Immature natural killer cell (primary cell): ENCODE measurements at regions not wholly inside any gene's neighbourhood (a gene's known extent, or its start where the extent isn't known, plus 50 kb on each side); places are given as distances from the start of the nearest gene placed in this dataset.
"Not testable (repeated sequence)": the region's sequence is repeated elsewhere in the genome, so short reads cannot be mapped to it uniquely, and the experiment has no call there.

Source experiments
- DNase-seq, 3 donors: peaks; one replicate each; pipeline ENCODE4 v3.0.0; 2022; ENCODE audit warnings: mixed read lengths in 1 of 3
- H3K27ac Mint-ChIP-seq, 6 donors: one replicate each; pipeline ENCODE4 v1.8.0; 2020; ENCODE audit warnings: mixed read lengths in 6 of 6, mild to moderate bottlenecking in 5 of 6, inconsistent platforms in 4 of 6, moderate library complexity in 3 of 6
- H3K27me3 Mint-ChIP-seq, 3 donors: one replicate each; pipeline ENCODE4 v1.8.0; 2020 to 2021; ENCODE audit warnings: low read depth in 3 of 3, mild to moderate bottlenecking in 3 of 3, mixed read lengths in 3 of 3, moderate library complexity in 3 of 3, inconsistent platforms in 1 of 3
- H3K36me3 Mint-ChIP-seq, 3 donors: one replicate each; pipeline ENCODE4 v1.8.0; 2020; ENCODE audit warnings: mixed read lengths in 3 of 3, inconsistent platforms in 2 of 3, mild to moderate bottlenecking in 2 of 3
- H3K4me1 Mint-ChIP-seq, 2 donors: one replicate each; pipeline ENCODE4 v1.8.0; 2020; ENCODE audit warnings: inconsistent platforms in 2 of 2, mild to moderate bottlenecking in 2 of 2, mixed read lengths in 2 of 2, moderate library complexity in 1 of 2
- H3K4me3 Mint-ChIP-seq, 5 donors: one replicate each; pipeline ENCODE4 v1.8.0; 2020; ENCODE audit warnings: mild to moderate bottlenecking in 5 of 5, mixed read lengths in 5 of 5, inconsistent platforms in 3 of 5, moderate library complexity in 3 of 5
- H3K9me3 Mint-ChIP-seq, 6 donors: one replicate each; pipeline ENCODE4 v1.8.0; 2020; ENCODE audit warnings: mild to moderate bottlenecking in 6 of 6, mixed read lengths in 6 of 6, inconsistent platforms in 4 of 6, moderate library complexity in 3 of 6

DNA sequence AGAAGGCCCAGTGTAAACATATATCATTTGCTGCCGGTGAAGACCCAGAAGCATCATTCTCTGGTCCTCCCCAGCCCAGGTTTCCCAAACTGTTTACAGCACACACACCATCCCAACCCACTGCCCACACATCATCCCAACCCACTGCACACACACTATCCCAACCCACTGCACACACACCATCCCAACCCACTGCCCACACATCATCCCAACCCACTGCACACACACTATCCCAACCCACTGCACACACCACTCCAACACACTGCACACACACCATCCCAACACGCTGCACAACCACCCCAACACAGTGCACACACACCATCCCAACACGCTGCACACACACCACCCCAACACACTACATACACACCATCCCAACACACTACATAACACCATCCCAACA lies 608.4 kb downstream of the ACTL7B start:
- H3K27ac Mint-ChIP-seq, H3K9me3 Mint-ChIP-seq, H3K27me3 Mint-ChIP-seq, H3K4me3 Mint-ChIP-seq, DNase-seq, H3K36me3 Mint-ChIP-seq, H3K4me1 Mint-ChIP-seq: not testable (repeated sequence)

DNA sequence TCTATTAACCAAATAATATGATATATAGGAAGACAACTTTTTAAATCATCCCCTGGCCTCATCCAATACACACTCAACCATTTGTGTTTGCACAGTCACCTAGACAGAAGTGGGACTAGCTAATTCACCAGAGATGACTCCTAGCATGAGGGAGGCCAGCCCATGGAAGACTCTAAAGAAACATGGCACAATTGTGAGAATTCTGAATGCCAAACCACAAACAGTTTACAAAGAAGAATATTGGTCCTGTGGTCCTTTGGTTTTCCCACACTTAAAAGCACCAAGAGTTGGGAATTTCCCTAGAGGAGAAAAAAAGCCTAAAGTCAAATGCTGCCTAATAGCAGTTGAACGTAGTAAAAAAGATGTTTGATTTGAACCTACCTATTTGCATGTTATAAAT lies 609.9 kb downstream of the ACTL7B start:
- no peak overlapping the region for H3K27ac Mint-ChIP-seq
- H3K9me3 Mint-ChIP-seq = peaks cover 0 to 8% (median 5%) of the 10 kb centered on the region in 6 donors
- no peak for DNase-seq
- H3K27me3 Mint-ChIP-seq = no peaks in the 10 kb centered on the region
- no peaks in the 10 kb centered on the region for H3K36me3 Mint-ChIP-seq
- H3K4me1 Mint-ChIP-seq = no peaks in the 10 kb centered on the region
- no peak overlapping the region for H3K4me3 Mint-ChIP-seq

DNA sequence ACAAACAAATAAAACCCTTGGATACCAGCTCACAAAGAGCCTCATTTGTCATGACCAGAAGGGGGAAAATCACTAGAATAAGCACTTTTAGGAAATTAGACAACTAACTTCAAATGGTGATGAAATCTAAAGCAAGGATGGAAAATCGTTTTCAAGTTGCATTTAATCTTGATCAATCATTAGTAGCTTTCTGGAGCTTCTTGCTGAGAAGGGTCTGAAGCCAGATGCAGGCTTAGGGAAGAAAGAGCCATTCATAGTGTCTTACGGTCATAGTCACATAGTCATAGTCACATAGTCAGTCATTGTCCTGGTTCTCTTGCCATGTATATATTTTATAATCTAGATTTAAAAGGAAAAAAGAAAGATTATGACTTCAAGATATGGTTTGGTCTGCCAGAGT lies 610.5 kb downstream of the ACTL7B start:
- peaks cover 0 to 2% (median 0%) of the 10 kb centered on the region in 3 donors for H3K27me3 Mint-ChIP-seq
- no peak for DNase-seq
- H3K27ac Mint-ChIP-seq = no peak overlapping the region
- no peaks in the 10 kb centered on the region for H3K4me1 Mint-ChIP-seq
- no peak overlapping the region for H3K4me3 Mint-ChIP-seq
- peaks cover 0 to 8% (median 5%) of the 10 kb centered on the region in 6 donors for H3K9me3 Mint-ChIP-seq
- no peaks in the 10 kb centered on the region for H3K36me3 Mint-ChIP-seq

DNA sequence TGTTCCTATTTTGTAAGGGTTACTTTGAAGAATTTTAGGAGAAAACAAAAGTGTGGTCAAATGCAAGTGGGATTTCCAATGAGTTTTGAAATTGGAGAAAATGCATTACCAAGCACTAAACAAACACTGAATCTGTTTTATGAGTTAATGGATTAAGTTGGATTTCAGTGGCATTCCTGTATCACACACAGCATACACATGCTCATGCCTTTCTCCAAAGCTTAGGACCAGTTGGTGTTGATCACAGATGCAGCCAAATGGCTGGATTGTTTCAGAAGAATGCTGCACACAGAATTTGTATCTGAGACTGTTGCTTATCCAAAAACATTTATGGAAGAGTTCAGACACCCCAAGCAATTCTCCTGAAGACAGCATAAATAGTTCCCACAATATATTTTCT lies 611.1 kb downstream of the ACTL7B start:
- Mint-ChIP-seq H3K36me3 (no peaks in the 10 kb centered on the region), H3K27ac (no peak overlapping the region), H3K27me3 (peaks cover 0 to 2% (median 0%) of the 10 kb centered on the region in 3 donors), H3K4me1 (no peaks in the 10 kb centered on the region), H3K4me3 (no peak overlapping the region), H3K9me3 (peaks cover 0 to 6% (median 3%) of the 10 kb centered on the region in 6 donors)
- no peak for DNase-seq

DNA sequence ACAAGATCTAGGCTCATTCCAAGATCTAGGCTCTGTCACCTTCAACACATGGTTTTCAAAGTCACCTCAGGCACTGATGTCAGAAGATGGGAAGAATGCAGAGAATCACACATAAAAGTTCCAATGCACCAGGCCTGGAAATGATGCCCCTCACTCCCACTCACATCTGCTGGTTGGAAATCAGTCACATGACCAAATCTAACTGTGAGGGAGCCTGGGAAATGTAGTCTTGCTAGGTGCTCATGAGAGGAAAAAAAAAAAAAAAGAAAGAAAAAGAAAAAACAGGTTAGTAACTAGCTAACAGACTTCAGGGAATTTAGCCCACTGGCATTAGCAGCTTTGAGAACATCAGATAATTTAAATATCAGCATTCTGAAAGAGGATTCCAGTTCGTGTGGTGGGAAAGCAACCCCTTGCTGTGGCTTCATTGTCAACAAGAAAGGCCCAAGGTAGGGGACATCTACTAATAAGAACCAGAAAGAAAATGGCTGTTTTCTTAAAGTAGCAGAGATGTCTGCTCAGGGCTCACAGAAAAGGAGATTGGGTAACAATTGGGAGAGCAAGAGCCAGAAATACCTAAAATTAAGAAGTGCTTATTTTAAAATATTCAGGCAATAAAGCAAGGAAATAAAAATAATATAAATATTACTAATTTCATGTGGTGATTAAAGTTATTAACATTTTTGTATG lies 614.3 kb downstream of the ACTL7B start:
- Mint-ChIP-seq H3K9me3 (peaks cover 0 to 7% (median 4%) of the 10 kb centered on the region in 6 donors), H3K27me3 (peaks cover 0 to 2% (median 0%) of the 10 kb centered on the region in 3 donors), H3K4me3 (no peak overlapping the region), H3K36me3 (no peaks in the 10 kb centered on the region), H3K27ac (no peak overlapping the region), H3K4me1 (no peaks in the 10 kb centered on the region)
- no peak for DNase-seq

DNA sequence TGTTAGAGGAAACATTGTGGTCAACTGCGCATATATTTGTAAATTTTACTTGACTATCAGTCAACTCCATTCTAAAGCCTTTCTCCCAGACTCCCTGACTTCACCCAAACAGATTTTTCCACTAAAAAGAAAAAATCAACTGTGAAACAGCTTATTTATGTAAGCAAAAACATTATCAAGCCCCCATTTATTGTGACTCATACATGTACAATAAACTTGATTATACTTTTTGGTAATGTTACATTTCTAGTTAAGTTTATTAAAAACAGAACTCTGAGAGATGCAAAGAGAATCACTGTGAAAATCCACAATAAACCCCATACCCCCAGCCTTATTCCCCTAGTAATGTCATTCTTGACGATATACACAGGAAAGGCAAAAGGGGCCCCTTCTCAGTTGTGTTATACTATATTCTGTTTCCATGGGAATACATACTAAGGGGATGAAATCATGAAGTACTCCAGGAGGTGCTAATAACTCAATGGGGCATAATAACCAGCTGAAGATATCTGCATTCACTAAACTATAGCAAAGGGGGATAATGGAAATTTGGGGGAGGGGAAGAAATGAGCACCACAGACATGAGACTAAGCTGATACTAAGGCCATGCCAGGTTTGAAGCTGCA lies 616.0 kb downstream of the ACTL7B start:
- Mint-ChIP-seq H3K4me3 (no peak overlapping the region), H3K4me1 (no peaks in the 10 kb centered on the region)

DNA sequence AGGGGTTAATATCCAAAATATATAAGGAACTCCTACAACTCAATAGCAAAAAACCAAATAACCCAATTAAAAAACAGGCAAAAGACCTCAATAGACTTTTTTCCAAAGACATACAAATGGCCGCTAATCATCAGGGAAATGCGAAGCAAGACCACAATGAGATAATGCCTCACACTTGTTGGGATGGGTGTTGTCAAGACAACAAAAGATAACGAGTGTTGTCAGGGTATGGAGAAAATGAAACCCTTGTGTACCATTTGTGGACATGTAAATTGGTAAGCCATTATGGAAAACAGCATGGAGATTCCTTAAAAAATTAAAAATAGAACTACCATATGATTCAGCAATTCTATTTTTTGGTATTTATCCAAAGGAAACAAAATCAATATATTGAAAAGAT lies 620.2 kb downstream of the ACTL7B start:
- Mint-ChIP-seq H3K9me3 (peaks cover 3 to 30% (median 8%) of the 10 kb centered on the region in 6 donors), H3K4me3 (no peak overlapping the region), H3K27me3 (peaks cover 0 to 2% (median 0%) of the 10 kb centered on the region in 3 donors), H3K27ac (no peak overlapping the region), H3K36me3 (no peaks in the 10 kb centered on the region), H3K4me1 (no peaks in the 10 kb centered on the region)
- DNase-seq = no peak

More for the DNA sequence above, 616.0 kb downstream of the ACTL7B start:
- H3K27me3 Mint-ChIP-seq = peaks cover 0 to 2% (median 0%) of the 10 kb centered on the region in 3 donors
- no peak for DNase-seq
- H3K9me3 Mint-ChIP-seq = peaks cover 0 to 10% (median 4%) of the 10 kb centered on the region in 6 donors
- H3K27ac Mint-ChIP-seq = no peak overlapping the region
- no peaks in the 10 kb centered on the region for H3K36me3 Mint-ChIP-seq

DNA sequence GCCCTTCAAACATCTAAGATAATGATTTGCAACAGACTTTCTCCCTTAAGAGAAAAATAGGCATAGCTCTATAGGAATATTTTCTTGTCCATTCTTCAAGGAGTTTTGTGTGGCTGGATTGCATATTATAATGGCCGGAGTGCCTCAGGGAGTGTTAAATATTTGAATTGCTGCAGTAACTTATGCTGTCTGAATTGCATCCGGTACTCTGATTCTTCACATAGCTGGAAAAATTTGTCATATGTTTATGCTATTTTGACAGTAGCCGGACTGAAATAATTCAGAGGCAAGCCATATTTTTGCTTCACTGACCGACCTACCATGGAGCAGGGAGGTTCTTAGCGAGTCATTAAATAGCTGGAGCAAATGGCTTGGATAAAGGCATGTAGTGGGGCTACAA lies 621.0 kb downstream of the ACTL7B start:
- Mint-ChIP-seq H3K27ac (no peak overlapping the region), H3K4me1 (no peaks in the 10 kb centered on the region), H3K36me3 (no peaks in the 10 kb centered on the region), H3K27me3 (no peaks in the 10 kb centered on the region), H3K4me3 (no peak overlapping the region), H3K9me3 (peaks cover 3 to 37% (median 12%) of the 10 kb centered on the region in 6 donors)
- no peak for DNase-seq

DNA sequence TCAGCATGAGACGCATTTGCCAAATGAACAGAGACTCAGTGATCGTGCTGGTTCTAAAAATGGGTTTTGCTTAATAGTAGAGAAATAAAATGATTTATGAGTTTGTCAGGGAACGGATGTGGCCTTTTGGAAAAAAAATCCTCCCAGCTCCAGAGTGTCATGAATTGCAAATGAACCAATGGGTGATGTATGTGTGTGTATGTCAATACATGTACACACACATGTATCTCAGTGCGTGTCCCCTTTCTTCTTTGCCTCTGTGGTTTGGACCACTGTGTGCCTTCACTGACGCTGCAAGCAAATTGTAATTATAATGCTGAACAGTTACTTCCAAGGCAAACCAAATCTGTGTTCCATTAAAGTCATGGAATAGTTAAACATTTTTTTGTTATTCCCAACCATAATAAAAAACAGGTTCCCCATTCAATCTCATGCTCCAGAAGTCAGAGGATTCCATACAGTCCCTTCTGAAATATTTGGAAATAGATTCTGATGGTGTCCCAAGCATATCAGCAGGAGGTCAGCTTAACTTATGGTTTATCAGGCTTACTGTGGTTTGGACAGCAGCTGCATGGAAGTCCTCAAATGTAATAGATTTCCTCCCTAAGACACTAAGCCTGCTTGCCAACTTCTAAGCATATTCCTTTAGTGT lies 630.5 kb downstream of the ACTL7B start:
- H3K4me3 Mint-ChIP-seq = no peak overlapping the region
- H3K27me3 Mint-ChIP-seq = no peaks in the 10 kb centered on the region
- H3K27ac Mint-ChIP-seq = no peak overlapping the region
- no peaks in the 10 kb centered on the region for H3K4me1 Mint-ChIP-seq
- DNase-seq = no peak
- H3K36me3 Mint-ChIP-seq = peaks cover 0 to 10% (median 0%) of the 10 kb centered on the region in 3 donors
- H3K9me3 Mint-ChIP-seq = peaks cover 4 to 46% (median 11%) of the 10 kb centered on the region in 6 donors

DNA sequence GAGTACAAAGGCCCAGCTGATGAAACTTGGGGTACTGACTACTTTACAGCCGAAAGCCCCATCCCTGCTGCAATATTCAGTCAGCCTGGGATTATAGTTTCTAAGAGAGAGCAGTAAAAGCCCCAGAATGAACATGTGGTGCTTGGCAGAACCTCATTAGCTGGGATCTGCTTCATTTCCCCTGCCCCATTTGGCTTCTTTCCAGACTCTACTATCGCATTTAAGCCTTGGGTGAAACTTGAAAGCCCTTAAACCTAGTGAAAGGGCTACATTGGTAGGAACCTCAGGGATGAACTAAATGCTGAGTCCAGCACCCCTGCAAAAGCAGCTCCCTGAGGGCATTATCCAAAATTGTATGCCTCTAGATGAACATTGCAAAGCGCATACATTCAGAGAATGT lies 631.1 kb downstream of the ACTL7B start:
- no peak for DNase-seq
- peaks cover 3 to 40% (median 10%) of the 10 kb centered on the region in 6 donors for H3K9me3 Mint-ChIP-seq
- H3K4me1 Mint-ChIP-seq = no peaks in the 10 kb centered on the region
- peaks cover 0 to 10% (median 0%) of the 10 kb centered on the region in 3 donors for H3K36me3 Mint-ChIP-seq
- peaks cover 0 to 1% (median 0%) of the 10 kb centered on the region in 3 donors for H3K27me3 Mint-ChIP-seq
- no peak overlapping the region for H3K4me3 Mint-ChIP-seq
- H3K27ac Mint-ChIP-seq = no peak overlapping the region

DNA sequence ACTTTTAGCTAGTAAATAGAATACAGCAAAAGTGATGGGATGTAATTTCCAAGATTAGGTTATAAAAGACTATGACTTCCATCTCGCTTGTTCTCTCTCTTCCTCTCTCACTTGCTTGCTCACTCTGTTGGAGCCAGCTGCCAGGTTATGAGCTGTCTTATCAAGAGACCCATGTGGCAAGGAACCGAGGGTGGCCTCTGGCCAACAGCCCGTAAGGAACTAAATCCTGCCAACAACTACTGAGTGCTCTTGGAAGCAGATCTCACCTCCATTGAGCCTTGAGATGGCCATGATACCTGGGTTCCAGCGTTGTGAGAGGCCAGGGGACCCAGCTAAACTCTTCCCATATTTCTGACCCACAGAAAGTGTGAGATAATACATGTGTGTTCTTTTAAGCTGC lies 636.1 kb downstream of the ACTL7B start:
- peaks cover 0 to 1% (median 0%) of the 10 kb centered on the region in 3 donors for H3K27me3 Mint-ChIP-seq
- no peak overlapping the region for H3K4me3 Mint-ChIP-seq
- DNase-seq = no peak
- H3K9me3 Mint-ChIP-seq = peaks cover 0 to 18% (median 7%) of the 10 kb centered on the region in 6 donors
- H3K27ac Mint-ChIP-seq = no peak overlapping the region
- H3K4me1 Mint-ChIP-seq = no peaks in the 10 kb centered on the region
- no peaks in the 10 kb centered on the region for H3K36me3 Mint-ChIP-seq

DNA sequence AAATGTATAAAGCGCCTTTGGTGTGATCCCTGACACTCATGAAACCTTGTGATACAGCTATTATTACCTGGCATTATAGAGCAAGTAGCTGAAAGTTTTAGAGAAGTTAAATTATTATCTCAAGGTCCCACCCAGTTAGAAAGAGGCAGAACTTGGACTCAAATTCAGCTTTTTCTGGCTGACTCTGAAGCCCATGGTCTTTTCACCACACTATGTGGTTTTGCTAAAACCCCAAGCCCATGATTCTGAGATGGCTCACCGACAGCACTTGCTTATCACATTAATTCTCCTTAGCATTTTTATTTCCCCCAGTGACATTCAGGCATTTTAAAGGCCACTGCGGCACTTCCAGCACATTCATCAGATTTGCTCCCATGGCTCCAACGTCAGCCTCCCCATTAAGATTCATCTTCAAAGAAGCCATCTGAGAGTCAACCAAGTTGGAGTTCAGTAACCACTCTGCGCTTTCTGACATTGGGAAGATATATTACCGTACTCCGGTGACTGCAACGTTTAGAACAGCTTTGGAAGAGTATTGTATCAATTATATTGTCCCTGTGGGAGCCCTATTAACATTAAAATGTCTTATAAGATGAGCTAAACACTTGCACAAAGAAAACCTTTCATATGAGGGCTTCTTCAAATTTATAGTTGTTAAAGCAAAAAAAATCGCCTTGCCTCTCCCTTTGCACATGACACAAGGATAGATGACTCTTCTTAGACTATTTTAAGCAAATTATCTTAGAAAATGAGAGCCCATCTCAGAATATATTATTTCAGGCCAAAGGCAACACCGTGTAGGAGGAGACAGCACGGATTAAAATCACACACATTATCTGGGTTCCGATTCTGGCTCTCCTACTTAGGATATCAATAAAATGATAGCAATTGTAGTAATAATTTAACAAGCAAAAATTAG lies 638.1 kb downstream of the ACTL7B start:
- H3K4me1 Mint-ChIP-seq = no peaks in the 10 kb centered on the region
- H3K9me3 Mint-ChIP-seq = peaks cover 0 to 18% (median 6%) of the 10 kb centered on the region in 6 donors
- DNase-seq = no peak
- peaks cover 0 to 3% (median 1%) of the 10 kb centered on the region in 3 donors for H3K27me3 Mint-ChIP-seq
- H3K27ac Mint-ChIP-seq = no peak overlapping the region
- no peaks in the 10 kb centered on the region for H3K36me3 Mint-ChIP-seq
- H3K4me3 Mint-ChIP-seq = no peak overlapping the region

DNA sequence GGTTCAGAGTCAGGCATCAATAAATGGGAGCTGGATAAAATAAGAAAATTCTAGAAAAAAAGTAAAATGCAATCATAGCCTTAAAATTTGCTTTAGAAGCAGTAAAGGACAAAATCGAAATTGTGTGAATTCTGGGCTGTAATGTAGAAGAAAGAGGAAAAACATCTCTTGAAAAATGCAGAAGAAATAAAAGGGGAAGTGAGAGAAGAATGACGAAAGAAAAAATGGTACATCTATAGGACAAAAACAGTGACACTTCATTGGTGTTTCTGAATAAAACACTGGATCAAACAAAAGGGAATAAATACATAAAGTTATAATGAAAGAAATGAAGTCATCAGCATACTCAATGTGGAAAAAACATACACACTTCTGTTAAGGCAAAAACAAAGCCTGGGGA lies 642.3 kb downstream of the ACTL7B start:
- Mint-ChIP-seq H3K27ac (no peak overlapping the region), H3K4me1 (no peaks in the 10 kb centered on the region), H3K27me3 (peaks cover 2 to 4% (median 3%) of the 10 kb centered on the region in 3 donors), H3K4me3 (no peak overlapping the region), H3K9me3 (peaks cover 0 to 27% (median 5%) of the 10 kb centered on the region in 6 donors), H3K36me3 (no peaks in the 10 kb centered on the region)
- no peak for DNase-seq
